Tibial nerve (tissue), 4 donors: ENCODE measurements at regions not wholly inside any gene's neighbourhood (a gene's known extent, or its start where the extent isn't known, plus 50 kb on each side); places are given as distances from the start of the nearest gene placed in this dataset.

Source experiments
- EP300 ChIP-seq, 2 donors: sonication (generic); formaldehyde crosslinking; IDR thresholded peaks; one replicate each; pipeline ENCODE4 v1.6.1; 2017; ENCODE audit warnings: antibody characterized with exemption in 2 of 2, mild to moderate bottlenecking in 1 of 2
- POLR2A ChIP-seq, 2 donors: fragments of 450-650 bp; IDR thresholded peaks; one replicate each; pipeline ENCODE4 v1.6.1; 2017; ENCODE audit warnings: antibody characterized with exemption in 2 of 2, mild to moderate bottlenecking in 2 of 2, moderate library complexity in 2 of 2
- TF ChIP-seq, protein P1 (sequence below), 5 experiments: fragments of 200-600 bp in 3 of 5; fragments of 450-650 bp in 2 of 5; sonication (generic) in 3 of 5; IDR thresholded peaks; one replicate each; pipeline ENCODE4 v1.5.1; 2016 to 2019; ENCODE audit warnings: antibody characterized with exemption in 5 of 5, mild to moderate bottlenecking in 3 of 5, moderate library complexity in 2 of 5

DNA sequence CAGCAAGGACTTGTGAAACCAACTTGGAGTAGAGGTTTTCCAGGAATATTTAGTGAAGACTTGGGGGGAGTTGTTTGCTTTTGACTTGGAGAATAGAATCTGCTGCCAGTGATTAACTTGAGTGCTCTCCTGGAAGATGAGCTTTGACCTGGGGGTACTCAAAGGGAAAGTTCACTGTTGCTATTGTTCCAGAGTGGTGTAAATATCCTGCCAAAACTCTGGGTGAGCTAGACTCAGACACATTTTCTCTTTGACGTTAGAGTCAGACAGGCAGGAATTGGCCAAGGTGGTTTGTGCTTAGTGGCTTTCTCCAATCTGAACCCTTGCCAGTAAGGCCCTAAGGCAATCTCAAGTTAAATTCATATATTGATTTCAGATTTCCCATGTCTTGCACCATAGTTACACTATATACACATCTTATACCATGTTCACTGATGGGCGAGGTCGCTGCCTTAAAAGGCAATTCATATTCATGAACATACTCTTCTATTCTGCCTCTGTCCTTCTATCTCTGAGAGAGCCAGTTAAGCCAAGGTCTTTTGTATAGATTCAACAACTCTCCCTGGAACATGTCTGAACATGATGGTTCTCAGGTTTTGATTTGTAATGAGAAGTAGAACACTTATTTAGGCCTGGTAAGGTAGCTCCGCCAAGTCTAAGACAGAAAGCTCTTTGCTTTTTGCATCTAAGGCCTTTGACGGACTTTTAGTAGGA, 204.6 kb upstream of the SLC38A2 start:
- TF ChIP-seq, protein P1, sequence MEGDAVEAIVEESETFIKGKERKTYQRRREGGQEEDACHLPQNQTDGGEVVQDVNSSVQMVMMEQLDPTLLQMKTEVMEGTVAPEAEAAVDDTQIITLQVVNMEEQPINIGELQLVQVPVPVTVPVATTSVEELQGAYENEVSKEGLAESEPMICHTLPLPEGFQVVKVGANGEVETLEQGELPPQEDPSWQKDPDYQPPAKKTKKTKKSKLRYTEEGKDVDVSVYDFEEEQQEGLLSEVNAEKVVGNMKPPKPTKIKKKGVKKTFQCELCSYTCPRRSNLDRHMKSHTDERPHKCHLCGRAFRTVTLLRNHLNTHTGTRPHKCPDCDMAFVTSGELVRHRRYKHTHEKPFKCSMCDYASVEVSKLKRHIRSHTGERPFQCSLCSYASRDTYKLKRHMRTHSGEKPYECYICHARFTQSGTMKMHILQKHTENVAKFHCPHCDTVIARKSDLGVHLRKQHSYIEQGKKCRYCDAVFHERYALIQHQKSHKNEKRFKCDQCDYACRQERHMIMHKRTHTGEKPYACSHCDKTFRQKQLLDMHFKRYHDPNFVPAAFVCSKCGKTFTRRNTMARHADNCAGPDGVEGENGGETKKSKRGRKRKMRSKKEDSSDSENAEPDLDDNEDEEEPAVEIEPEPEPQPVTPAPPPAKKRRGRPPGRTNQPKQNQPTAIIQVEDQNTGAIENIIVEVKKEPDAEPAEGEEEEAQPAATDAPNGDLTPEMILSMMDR (IDR thresholded peaks at IDR 0.05) = no peak
- TF ChIP-seq POLR2A (IDR thresholded peaks at IDR 0.05) (no peak), EP300 (IDR thresholded peaks at IDR 0.05) (no peak)
